ENCODE measurements at regions not wholly inside any gene's neighbourhood (a gene's known extent, or its start where the extent isn't known, plus 50 kb on each side); places are given as distances from the start of the nearest gene placed in this dataset.

- Mint-ChIP-seq H3K36me3 (ENCODE audit: low read depth) (no peaks in the 10 kb centered on the region), H3K9me3 (no peaks in the 10 kb centered on the region), H3K4me1 (peaks cover 19% of the 10 kb centered on the region), H3K27me3 (peaks cover 54% of the 10 kb centered on the region), H3K4me3 (no peak overlapping the region), H3K27ac (no peak overlapping the region)
- DNase-seq, result no peak
- no peak for ATAC-seq
Observed at GRCh38 chr3:194075802-194076460, 60.0 kb upstream of the HES1 start.

GRCh38 chr3:194076475-194076874, 59.5 kb upstream of the HES1 start:
- Mint-ChIP-seq H3K36me3 (ENCODE audit: low read depth) (no peaks in the 10 kb centered on the region), H3K27ac (no peak overlapping the region), H3K4me1 (peaks cover 17% of the 10 kb centered on the region), H3K27me3 (peaks cover 54% of the 10 kb centered on the region), H3K4me3 (no peak overlapping the region), H3K9me3 (no peaks in the 10 kb centered on the region)
- ATAC-seq (no peak), DNase-seq (no peak)

- peaks cover 6% of the 10 kb centered on the region for H3K4me1 Mint-ChIP-seq
- H3K4me3 Mint-ChIP-seq, result no peak overlapping the region
- H3K36me3 Mint-ChIP-seq (ENCODE audit: low read depth), result no peaks in the 10 kb centered on the region
- ATAC-seq (no peak), DNase-seq (no peak)
- no peaks in the 10 kb centered on the region for H3K9me3 Mint-ChIP-seq
- peaks cover 50% of the 10 kb centered on the region for H3K27me3 Mint-ChIP-seq
- no peak overlapping the region for H3K27ac Mint-ChIP-seq
Observed at GRCh38 chr3:194077602-194078001, 58.3 kb upstream of the HES1 start.

- no peaks in the 10 kb centered on the region for H3K36me3 Mint-ChIP-seq (ENCODE audit: low read depth)
- no peaks in the 10 kb centered on the region for H3K9me3 Mint-ChIP-seq
- H3K4me1 Mint-ChIP-seq, result no peaks in the 10 kb centered on the region
- no peak overlapping the region for H3K27ac Mint-ChIP-seq
- no peak overlapping the region for H3K4me3 Mint-ChIP-seq
- ATAC-seq (no peak), DNase-seq (no peak)
- H3K27me3 Mint-ChIP-seq, result peaks cover 43% of the 10 kb centered on the region
Observed at GRCh38 chr3:194078045-194078821, 57.7 kb upstream of the HES1 start.

- DNase-seq (no peak), ATAC-seq (no peak)
- H3K9me3 Mint-ChIP-seq, result no peaks in the 10 kb centered on the region
- H3K27me3 Mint-ChIP-seq, result peaks cover 39% of the 10 kb centered on the region
- H3K4me1 Mint-ChIP-seq, result peaks cover 7% of the 10 kb centered on the region
- no peak overlapping the region for H3K4me3 Mint-ChIP-seq
- no peak overlapping the region for H3K27ac Mint-ChIP-seq
- H3K36me3 Mint-ChIP-seq (ENCODE audit: low read depth), result no peaks in the 10 kb centered on the region
Observed at GRCh38 chr3:194079702-194080172, 56.2 kb upstream of the HES1 start.

- H3K4me3 Mint-ChIP-seq, result no peak overlapping the region
- no peak for DNase-seq
- no peaks in the 10 kb centered on the region for H3K36me3 Mint-ChIP-seq (ENCODE audit: low read depth)
- H3K27ac Mint-ChIP-seq, result no peak overlapping the region
- H3K4me1 Mint-ChIP-seq, result peaks cover 7% of the 10 kb centered on the region
- no peaks in the 10 kb centered on the region for H3K9me3 Mint-ChIP-seq
- no peak for ATAC-seq
- peaks cover 33% of the 10 kb centered on the region for H3K27me3 Mint-ChIP-seq
Observed at GRCh38 chr3:194080436-194080835, 55.5 kb upstream of the HES1 start.

GRCh38 chr3:194080913-194081800, 54.8 kb upstream of the HES1 start:
- Mint-ChIP-seq H3K4me3 (no peak overlapping the region), H3K36me3 (ENCODE audit: low read depth) (no peaks in the 10 kb centered on the region), H3K9me3 (no peaks in the 10 kb centered on the region), H3K27me3 (peaks cover 28% of the 10 kb centered on the region), H3K4me1 (peaks cover 7% of the 10 kb centered on the region), H3K27ac (no peak overlapping the region)
- peak; percentile 24 for ATAC-seq
- DNase-seq, result no peak

GRCh38 chr3:194081826-194082225, 54.1 kb upstream of the HES1 start:
- no peak for ATAC-seq
- Mint-ChIP-seq H3K27me3 (peaks cover 32% of the 10 kb centered on the region), H3K4me1 (peaks cover 7% of the 10 kb centered on the region), H3K9me3 (no peaks in the 10 kb centered on the region), H3K4me3 (no peak overlapping the region), H3K36me3 (ENCODE audit: low read depth) (no peaks in the 10 kb centered on the region), H3K27ac (no peak overlapping the region)
- no peak for DNase-seq

GRCh38 chr3:194082743-194083636, 53.0 kb upstream of the HES1 start:
- no peak overlapping the region for H3K27ac Mint-ChIP-seq
- H3K36me3 Mint-ChIP-seq (ENCODE audit: low read depth), result no peaks in the 10 kb centered on the region
- H3K4me3 Mint-ChIP-seq, result no peak overlapping the region
- peaks cover 23% of the 10 kb centered on the region for H3K27me3 Mint-ChIP-seq
- ATAC-seq, result no peak
- H3K9me3 Mint-ChIP-seq, result no peaks in the 10 kb centered on the region
- H3K4me1 Mint-ChIP-seq, result peaks cover 7% of the 10 kb centered on the region
- DNase-seq, result no peak

- Mint-ChIP-seq H3K36me3 (ENCODE audit: low read depth) (no peaks in the 10 kb centered on the region), H3K4me1 (peaks cover 7% of the 10 kb centered on the region), H3K27ac (no peak overlapping the region), H3K27me3 (peaks cover 17% of the 10 kb centered on the region), H3K9me3 (no peaks in the 10 kb centered on the region), H3K4me3 (no peak overlapping the region)
- no peak for DNase-seq
- no peak for ATAC-seq
Observed at GRCh38 chr3:194083637-194084224, 52.2 kb upstream of the HES1 start.

- H3K4me1 Mint-ChIP-seq, result peaks cover 9% of the 10 kb centered on the region
- no peak overlapping the region for H3K27ac Mint-ChIP-seq
- H3K27me3 Mint-ChIP-seq, result peaks cover 13% of the 10 kb centered on the region
Observed at GRCh38 chr3:194084284-194084683, 51.7 kb upstream of the HES1 start.

More at GRCh38 chr3:194084284-194084683, 51.7 kb upstream of the HES1 start:
- Mint-ChIP-seq H3K9me3 (no peaks in the 10 kb centered on the region), H3K36me3 (ENCODE audit: low read depth) (no peaks in the 10 kb centered on the region), H3K4me3 (no peak overlapping the region)
- DNase-seq (no peak), ATAC-seq (peak; percentile 67)
